NCI-H748 treated with DMSO at 0.1 percent for 48 hours (cell line): ENCODE measurements at regions not wholly inside any gene's neighbourhood (a gene's known extent, or its start where the extent isn't known, plus 50 kb on each side); places are given as distances from the start of the nearest gene placed in this dataset.

Experiments used
- DNase-seq: peaks from one replicate; lab custom pipeline; 2025; lab: John Stamatoyannopoulos, UW

- DNase-seq: no peak
These were observed 351.6 kb upstream of the ZMIZ1 start for GRCh38 chr10:78717200-78717599.

- no peak for DNase-seq
These were observed 350.7 kb upstream of the ZMIZ1 start for GRCh38 chr10:78718032-78718572.

- no peak for DNase-seq
These were observed 349.5 kb upstream of the ZMIZ1 start for GRCh38 chr10:78719276-78719675.

GRCh38 chr10:78720091-78720490 is 348.7 kb upstream of the ZMIZ1 start:
- DNase-seq: no peak

GRCh38 chr10:78721231-78721630 is 347.5 kb upstream of the ZMIZ1 start:
- DNase-seq: no peak

GRCh38 chr10:78724846-78725245 is 343.9 kb upstream of the ZMIZ1 start:
- DNase-seq: no peak

GRCh38 chr10:78726171-78726570 is 342.6 kb upstream of the ZMIZ1 start:
- no peak for DNase-seq

- no peak for DNase-seq
These were observed 341.5 kb upstream of the ZMIZ1 start for GRCh38 chr10:78727251-78727650.

- DNase-seq: no peak
These were observed 341.0 kb upstream of the ZMIZ1 start for GRCh38 chr10:78727728-78728127.

GRCh38 chr10:78728176-78728575 is 340.6 kb upstream of the ZMIZ1 start:
- no peak for DNase-seq

GRCh38 chr10:78729366-78729765 is 339.4 kb upstream of the ZMIZ1 start:
- DNase-seq: no peak

GRCh38 chr10:78729800-78730199 is 339.0 kb upstream of the ZMIZ1 start:
- no peak for DNase-seq

GRCh38 chr10:78730754-78731153 is 338.0 kb upstream of the ZMIZ1 start:
- no peak for DNase-seq

- no peak for DNase-seq
These were observed 337.1 kb upstream of the ZMIZ1 start for GRCh38 chr10:78731675-78732074.

GRCh38 chr10:78732381-78732780 is 336.4 kb upstream of the ZMIZ1 start:
- no peak for DNase-seq

GRCh38 chr10:78736926-78737630 is 331.7 kb upstream of the ZMIZ1 start:
- no peak for DNase-seq

- DNase-seq: no peak
These were observed 330.6 kb upstream of the ZMIZ1 start for GRCh38 chr10:78737883-78738856.

GRCh38 chr10:78738861-78739260 is 329.9 kb upstream of the ZMIZ1 start:
- DNase-seq: no peak

- no peak for DNase-seq
These were observed 329.2 kb upstream of the ZMIZ1 start for GRCh38 chr10:78739444-78740053.

GRCh38 chr10:78740976-78741915 is 327.5 kb upstream of the ZMIZ1 start:
- no peak for DNase-seq

GRCh38 chr10:78742406-78742729 is 326.4 kb upstream of the ZMIZ1 start:
- DNase-seq: no peak
